ENCODE measurements at regions not wholly inside any gene's neighbourhood (a gene's known extent, or its start where the extent isn't known, plus 50 kb on each side); places are given as distances from the start of the nearest gene placed in this dataset.

DNA sequence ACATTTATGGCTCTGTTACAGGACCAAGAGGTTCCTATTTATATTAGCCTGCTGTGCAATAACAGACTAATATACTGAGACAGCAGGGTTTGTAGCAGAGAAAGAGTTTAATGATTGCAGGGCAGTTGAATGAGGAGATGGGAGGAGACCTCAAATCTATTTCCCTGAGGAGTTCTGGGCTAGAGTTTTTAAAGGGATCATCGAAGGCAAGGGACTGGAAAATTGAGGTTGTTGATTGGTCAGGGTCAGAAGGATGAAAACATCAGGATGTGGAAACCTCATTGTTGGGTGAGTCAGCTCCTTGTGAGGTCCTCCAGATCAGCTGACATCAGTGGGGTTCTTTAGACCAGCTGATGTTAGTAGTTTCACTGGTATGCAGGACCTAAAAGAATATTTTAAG, 60.6 kb upstream of the GOLGA8B start (continued):
- TF ChIP-seq KDM1A (IDR thresholded peaks at IDR 0.05) (0 out of 4 replicates have a peak, but pooled peaks of 1 of the 2 experiments have one; percentile 6), ZKSCAN8 (CRISPR knock-in tag; IDR thresholded peaks at IDR 0.05) (no peak), PHF20 (IDR thresholded peaks at IDR 0.05; ENCODE audit: partially characterized antibody) (no peak), DPF2 (IDR thresholded peaks at IDR 0.05) (0 out of 2 replicates have a peak, but pooled peaks have one; percentile 30), NCOA6 (IDR thresholded peaks at IDR 0.05) (no peak), ZNF75A (CRISPR knock-in tag; IDR thresholded peaks at IDR 0.05) (no peak), RFX5 (IDR thresholded peaks at IDR 0.05; ENCODE audit: low read depth, low read length) (no peak), ZNF77 (CRISPR knock-in tag; IDR thresholded peaks at IDR 0.05) (no peak), WHSC1 (IDR thresholded peaks at IDR 0.05; ENCODE audit: low read length) (no peak), TAF9B (IDR thresholded peaks at IDR 0.05; ENCODE audit: partially characterized antibody) (peak; percentile 49), JUN (IDR thresholded peaks at IDR 0.05; ENCODE audit: borderline replicate concordance, low read depth, low read length) (peak; percentile 6; the same call in 1 of the 2 replicates), JUN (CRISPR knock-in tag; IDR thresholded peaks at IDR 0.05; ENCODE audit: borderline replicate concordance) (no peak), ZNF436 (CRISPR knock-in tag; IDR thresholded peaks at IDR 0.05) (no peak), HIVEP1 (CRISPR knock-in tag; IDR thresholded peaks at IDR 0.05) (no peak), SRSF9 (IDR thresholded peaks at IDR 0.05; ENCODE audit: borderline replicate concordance, low read depth, low read length) (no peak)
- TF ChIP-seq, protein P1, sequence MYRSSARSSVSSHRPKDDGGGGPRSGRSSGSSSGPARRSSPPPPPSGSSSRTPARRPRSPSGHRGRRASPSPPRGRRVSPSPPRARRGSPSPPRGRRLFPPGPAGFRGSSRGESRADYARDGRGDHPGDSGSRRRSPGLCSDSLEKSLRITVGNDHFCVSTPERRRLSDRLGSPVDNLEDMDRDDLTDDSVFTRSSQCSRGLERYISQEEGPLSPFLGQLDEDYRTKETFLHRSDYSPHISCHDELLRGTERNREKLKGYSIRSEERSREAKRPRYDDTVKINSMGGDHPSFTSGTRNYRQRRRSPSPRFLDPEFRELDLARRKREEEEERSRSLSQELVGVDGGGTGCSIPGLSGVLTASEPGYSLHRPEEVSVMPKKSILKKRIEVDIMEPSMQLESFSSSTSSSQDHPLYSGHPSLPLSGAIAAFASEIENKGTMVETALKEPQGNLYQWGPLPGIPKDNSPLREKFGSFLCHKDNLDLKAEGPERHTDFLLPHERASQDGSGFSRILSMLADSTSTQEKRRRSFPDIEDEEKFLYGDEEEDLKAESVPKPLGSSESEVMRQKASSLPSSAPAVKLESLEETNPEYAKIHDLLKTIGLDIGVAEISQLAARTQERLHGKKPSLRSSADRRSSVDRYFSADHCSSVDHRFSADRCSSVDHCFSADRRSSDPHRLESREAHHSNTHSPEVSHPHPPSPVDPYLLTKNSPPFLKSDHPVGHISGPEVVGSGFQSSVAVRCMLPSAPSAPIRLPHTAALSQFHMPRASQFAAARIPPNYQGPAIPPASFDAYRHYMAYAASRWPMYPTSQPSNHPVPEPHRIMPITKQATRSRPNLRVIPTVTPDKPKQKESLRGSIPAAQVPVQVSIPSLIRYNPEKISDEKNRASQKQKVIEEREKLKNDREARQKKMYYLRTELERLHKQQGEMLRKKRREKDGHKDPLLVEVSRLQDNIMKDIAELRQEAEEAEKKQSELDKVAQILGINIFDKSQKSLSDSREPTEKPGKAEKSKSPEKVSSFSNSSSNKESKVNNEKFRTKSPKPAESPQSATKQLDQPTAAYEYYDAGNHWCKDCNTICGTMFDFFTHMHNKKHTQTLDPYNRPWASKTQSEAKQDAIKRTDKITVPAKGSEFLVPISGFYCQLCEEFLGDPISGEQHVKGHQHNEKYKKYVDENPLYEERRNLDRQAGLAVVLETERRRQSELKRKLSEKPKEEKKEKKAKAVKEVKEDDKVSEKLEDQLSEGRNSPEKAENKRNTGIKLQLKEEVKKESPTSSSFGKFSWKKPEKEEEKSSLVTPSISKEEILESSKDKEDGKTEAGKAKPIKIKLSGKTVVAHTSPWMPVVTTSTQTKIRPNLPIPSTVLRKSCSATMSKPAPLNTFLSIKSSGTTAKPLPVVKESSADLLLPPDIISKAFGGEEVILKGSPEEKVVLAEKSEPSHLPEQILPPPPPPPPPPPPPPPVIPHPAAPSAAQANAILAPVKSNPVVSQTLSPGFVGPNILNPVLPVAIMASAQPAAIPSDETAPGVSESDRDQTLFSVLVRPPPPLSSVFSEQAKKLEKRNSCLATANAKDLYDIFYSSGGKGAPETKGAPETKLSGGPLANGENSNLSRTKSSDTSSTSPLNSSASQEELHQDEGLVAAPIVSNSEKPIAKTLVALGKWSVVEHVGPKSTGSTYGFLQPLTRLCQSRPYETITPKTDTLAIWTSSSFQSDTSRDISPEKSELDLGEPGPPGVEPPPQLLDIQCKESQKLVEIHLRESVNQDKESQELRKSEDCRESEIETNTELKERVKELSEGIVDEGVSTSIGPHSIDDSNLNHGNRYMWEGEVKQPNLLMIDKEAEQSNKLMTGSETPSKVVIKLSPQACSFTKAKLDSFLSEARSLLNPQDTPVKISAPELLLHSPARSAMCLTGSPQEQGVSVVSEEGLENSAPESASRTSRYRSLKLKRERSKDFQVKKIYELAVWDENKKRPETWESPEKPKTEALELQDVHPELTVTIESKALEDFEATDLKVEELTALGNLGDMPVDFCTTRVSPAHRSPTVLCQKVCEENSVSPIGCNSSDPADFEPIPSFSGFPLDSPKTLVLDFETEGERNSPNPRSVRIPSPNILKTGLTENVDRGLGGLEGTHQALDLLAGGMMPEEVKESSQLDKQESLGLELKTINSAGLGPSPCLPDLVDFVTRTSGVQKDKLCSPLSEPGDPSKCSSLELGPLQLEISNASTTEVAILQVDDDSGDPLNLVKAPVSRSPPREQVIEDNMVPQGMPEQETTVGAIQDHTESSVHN (IDR thresholded peaks at IDR 0.05; ENCODE audit: borderline replicate concordance in 1 of 2, low read depth in 1 of 2), result 0 out of 4 replicates have a peak, but pooled peaks of 1 of the 2 experiments have one; percentile 23
- TF ChIP-seq, protein P2, sequence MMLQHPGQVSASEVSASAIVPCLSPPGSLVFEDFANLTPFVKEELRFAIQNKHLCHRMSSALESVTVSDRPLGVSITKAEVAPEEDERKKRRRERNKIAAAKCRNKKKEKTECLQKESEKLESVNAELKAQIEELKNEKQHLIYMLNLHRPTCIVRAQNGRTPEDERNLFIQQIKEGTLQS (IDR thresholded peaks at IDR 0.05), result peak; percentile 75
- TF ChIP-seq, protein P2 (CRISPR knock-in tag; conservative IDR thresholded peaks at IDR 0.05), result no peak
- TF ChIP-seq, protein P3, sequence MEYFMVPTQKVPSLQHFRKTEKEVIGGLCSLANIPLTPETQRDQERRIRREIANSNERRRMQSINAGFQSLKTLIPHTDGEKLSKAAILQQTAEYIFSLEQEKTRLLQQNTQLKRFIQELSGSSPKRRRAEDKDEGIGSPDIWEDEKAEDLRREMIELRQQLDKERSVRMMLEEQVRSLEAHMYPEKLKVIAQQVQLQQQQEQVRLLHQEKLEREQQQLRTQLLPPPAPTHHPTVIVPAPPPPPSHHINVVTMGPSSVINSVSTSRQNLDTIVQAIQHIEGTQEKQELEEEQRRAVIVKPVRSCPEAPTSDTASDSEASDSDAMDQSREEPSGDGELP (CRISPR knock-in tag; IDR thresholded peaks at IDR 0.05; ENCODE audit: borderline replicate concordance), result peak; percentile 48; the same call in 1 of the 2 replicates
- TF ChIP-seq, protein P4, sequence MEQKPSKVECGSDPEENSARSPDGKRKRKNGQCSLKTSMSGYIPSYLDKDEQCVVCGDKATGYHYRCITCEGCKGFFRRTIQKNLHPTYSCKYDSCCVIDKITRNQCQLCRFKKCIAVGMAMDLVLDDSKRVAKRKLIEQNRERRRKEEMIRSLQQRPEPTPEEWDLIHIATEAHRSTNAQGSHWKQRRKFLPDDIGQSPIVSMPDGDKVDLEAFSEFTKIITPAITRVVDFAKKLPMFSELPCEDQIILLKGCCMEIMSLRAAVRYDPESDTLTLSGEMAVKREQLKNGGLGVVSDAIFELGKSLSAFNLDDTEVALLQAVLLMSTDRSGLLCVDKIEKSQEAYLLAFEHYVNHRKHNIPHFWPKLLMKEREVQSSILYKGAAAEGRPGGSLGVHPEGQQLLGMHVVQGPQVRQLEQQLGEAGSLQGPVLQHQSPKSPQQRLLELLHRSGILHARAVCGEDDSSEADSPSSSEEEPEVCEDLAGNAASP (IDR thresholded peaks at IDR 0.05), result no peak
